ENCODE measurements at regions not wholly inside any gene's neighbourhood (a gene's known extent, or its start where the extent isn't known, plus 50 kb on each side); places are given as distances from the start of the nearest gene placed in this dataset.

- no peak for TF ChIP-seq CTCF (conservative IDR thresholded peaks at IDR 0.05 in 1 of 2, IDR thresholded peaks at IDR 0.05 in 1 of 2; ENCODE audit: extremely low read depth in 1 of 2, insufficient read depth in 1 of 2, low read depth in 1 of 2, low read length in 2 of 2)
- no peak for TF ChIP-seq EZH2 (IDR thresholded peaks at IDR 0.05; ENCODE audit: borderline replicate concordance, low read length)
These were observed 290.8 kb upstream of the CXCR4 start for GRCh38 chr2:136408795-136409194.

Data from mammary epithelial cell (primary cell).